ENCODE measurements at regions not wholly inside any gene's neighbourhood (a gene's known extent, or its start where the extent isn't known, plus 50 kb on each side); places are given as distances from the start of the nearest gene placed in this dataset.
A peak's percentile ranks its signal among the peaks of the same experiment; 100 is the strongest.

GRCh38 chr7:17108049-17108584, 190.3 kb upstream of the AHR start:
- Histone ChIP-seq H4K91ac (ENCODE audit: insufficient read length, low read depth, low read length) (no peak overlapping the region), H3K4ac (ENCODE audit: low read depth, low read length) (no peak overlapping the region), H2BK15ac (ENCODE audit: low read depth, low read length) (no peak overlapping the region), H3K4me2 (ENCODE audit: insufficient read depth, insufficient read length, low read length) (no peak overlapping the region), H2BK120ac (ENCODE audit: low read depth, low read length, poor library complexity, severe bottlenecking) (no peak overlapping the region), H2BK20ac (ENCODE audit: low read depth, low read length, poor library complexity, severe bottlenecking) (no peak overlapping the region), H3K14ac (ENCODE audit: insufficient read depth, low read length) (no peak overlapping the region), H2AK5ac (ENCODE audit: insufficient read length, low read length) (no peak overlapping the region), H3K9me3 (ENCODE audit: control insufficient read depth, low read depth, low read length) (no peaks in the 10 kb centered on the region), H3K79me1 (ENCODE audit: insufficient read depth, low read depth, low read length, poor library complexity, severe bottlenecking) (no peaks in the 10 kb centered on the region), H2BK5ac (ENCODE audit: insufficient read length, low read length) (no peak overlapping the region), H3K27ac (ENCODE audit: insufficient read length, low read depth, low read length) (no peak overlapping the region), H3K4me1 (ENCODE audit: insufficient read depth, low read length) (peaks cover 2% of the 10 kb centered on the region; the same call in 1 of the 2 replicates), H3K56ac (ENCODE audit: insufficient read length, low read depth, low read length) (no peak overlapping the region), H3K79me2 (ENCODE audit: insufficient read depth, low read length) (no peaks in the 10 kb centered on the region), H3T11ph (ENCODE audit: low read length) (no peak overlapping the region), H3K27me3 (ENCODE audit: insufficient read depth, low read length) (no peaks in the 10 kb centered on the region), H3K23me2 (ENCODE audit: insufficient read length, low read depth, low read length, poor library complexity, severe bottlenecking) (no peaks in the 10 kb centered on the region), H2BK12ac (ENCODE audit: insufficient read length, low read depth, low read length) (no peak overlapping the region), H4K8ac (replicated peaks; ENCODE audit: insufficient read length, low read depth, low read length) (no peak overlapping the region), H3K18ac (ENCODE audit: insufficient read length, low read depth, low read length) (no peak overlapping the region), H4K5ac (ENCODE audit: insufficient read length, low read depth, low read length) (no peak overlapping the region), H4K20me1 (ENCODE audit: control insufficient read depth, insufficient read depth, insufficient read length) (no peaks in the 10 kb centered on the region), H2AFZ (ENCODE audit: low read length) (no peak overlapping the region), H3K9ac (ENCODE audit: extremely low read depth, insufficient read length, low read length) (no peak overlapping the region), H3K23ac (ENCODE audit: insufficient read length, low read depth, low read length) (no peak overlapping the region)
- Mint-ChIP-seq H3K4me3 (no peak overlapping the region), H3K4me1 (peaks cover 13 to 14% of the 10 kb centered on the region in 2 experiments), H3K9me3 (no peaks in the 10 kb centered on the region; a peak in 2 of 5 replicates), H3K27ac (peak overlapping the region in 1 of 3 experiments; percentile 18; a peak in 1 of 7 replicates), H3K36me3 (ENCODE audit: insufficient read depth in 1 of 3, low read depth in 3 of 3) (no peaks in the 10 kb centered on the region; a peak in 1 of 7 replicates), H3K27me3 (ENCODE audit: low read depth) (no peaks in the 10 kb centered on the region)
- no peak for DNase-seq
- no peak for TF ChIP-seq CTCF (conservative IDR thresholded peaks at IDR 0.05)
- WGBS (ENCODE audit: extremely low coverage, insufficient read length, low lambda C conversion rate): no CpG with 5 or more reads among the region's 2 CpGs
